GM21619 (cell line): ENCODE measurements at regions not wholly inside any gene's neighbourhood (a gene's known extent, or its start where the extent isn't known, plus 50 kb on each side); places are given as distances from the start of the nearest gene placed in this dataset.
"Not testable (repeated sequence)": the region's sequence is repeated elsewhere in the genome, so short reads cannot be mapped to it uniquely, and the experiment has no call there.

ENCODE experiments used
- ATAC-seq: cut with Tn5 transposase; IDR thresholded peaks from one replicate; pipeline ENCODE4 v1.9.1; 2021; ENCODE audit not compliant: unreplicated experiment

DNA sequence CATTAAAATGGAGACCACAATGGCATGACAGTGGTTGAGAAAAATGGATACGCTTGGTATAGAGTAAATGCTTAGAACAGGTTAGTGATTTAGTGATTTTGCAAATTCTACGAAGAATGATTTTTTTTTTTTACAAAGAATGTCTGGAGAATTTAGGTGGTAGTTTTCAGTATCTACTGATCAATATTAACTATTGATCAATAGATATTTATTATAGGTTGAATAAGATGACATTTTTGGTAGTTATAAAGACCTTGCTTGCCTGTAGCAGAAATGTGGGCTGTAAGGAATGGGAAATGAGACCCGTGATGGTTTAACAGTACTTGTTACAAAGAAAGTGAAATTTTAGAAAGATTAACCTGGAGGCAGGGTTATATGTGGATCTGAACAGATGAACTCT is 137.5 kb downstream of the NR2F2 start:
- no peak for ATAC-seq

DNA sequence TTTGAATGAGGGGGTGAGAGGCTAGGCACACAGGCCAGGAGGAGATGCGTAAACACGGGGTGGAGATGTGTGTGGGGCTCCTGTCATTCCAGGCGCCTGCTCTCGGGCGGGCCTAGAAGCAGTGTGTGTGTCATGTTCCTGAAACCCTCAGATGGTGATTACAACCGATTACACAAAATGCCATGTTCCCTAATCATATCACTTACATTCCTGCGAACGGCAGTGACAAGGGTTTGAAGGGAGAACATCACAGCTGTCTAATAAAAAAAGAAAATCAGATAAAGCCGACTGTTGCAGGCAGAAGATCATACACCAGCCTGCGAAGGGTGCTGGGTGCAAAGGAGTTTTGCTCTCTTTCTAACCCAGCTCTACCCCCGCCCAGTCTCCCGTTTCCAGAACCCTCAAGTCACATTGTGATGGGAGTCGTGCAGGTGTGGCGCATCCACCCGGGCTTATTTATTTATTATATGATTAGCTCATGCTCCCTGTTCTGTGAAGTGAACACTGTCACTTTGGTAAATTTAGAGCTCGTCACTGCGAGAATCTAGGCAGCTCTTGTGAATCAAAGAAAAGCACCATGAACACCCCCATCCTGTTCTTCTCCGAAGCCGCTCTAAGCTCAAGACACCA is 140.3 kb downstream of the NR2F2 start:
- ATAC-seq = no peak

DNA sequence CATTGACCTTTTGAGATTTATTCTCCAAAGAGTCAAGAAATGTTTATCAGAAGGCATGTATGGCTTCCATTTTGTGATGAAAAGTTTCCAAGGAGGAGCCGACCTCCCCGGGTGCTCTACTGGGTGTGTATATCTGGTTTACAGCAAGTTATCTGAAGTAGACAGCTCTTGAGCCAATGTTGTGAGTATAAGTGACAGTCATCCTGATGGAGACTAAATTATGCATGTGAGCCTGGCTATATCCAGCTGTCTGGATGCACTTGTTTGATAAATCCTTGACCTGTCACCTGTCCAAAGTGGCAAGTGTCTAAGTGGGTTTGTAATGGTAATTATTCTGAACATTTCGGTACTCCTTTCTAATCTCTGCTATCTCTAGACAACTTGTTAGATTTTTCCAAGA is 142.2 kb downstream of the NR2F2 start:
- ATAC-seq = no peak

DNA sequence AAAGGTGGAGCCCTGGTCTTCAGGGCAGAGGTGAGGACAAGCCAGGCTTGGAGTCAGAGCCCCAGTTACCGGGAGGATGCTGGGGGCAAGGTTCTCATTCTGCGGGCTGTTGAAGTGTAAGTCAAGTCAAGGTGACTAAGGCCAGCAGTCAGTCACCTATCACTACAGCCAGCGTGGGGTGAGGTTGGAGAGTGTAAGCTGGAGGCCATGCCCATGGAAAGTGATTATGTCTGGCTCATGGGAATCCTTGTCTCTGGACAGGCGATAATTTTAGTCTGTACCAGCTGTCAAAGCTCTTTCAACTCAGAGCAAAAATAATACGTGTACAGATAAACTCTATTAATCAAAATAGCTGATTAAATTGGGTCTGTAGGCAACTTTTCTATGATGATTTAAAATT is 143.1 kb downstream of the NR2F2 start:
- no peak for ATAC-seq

DNA sequence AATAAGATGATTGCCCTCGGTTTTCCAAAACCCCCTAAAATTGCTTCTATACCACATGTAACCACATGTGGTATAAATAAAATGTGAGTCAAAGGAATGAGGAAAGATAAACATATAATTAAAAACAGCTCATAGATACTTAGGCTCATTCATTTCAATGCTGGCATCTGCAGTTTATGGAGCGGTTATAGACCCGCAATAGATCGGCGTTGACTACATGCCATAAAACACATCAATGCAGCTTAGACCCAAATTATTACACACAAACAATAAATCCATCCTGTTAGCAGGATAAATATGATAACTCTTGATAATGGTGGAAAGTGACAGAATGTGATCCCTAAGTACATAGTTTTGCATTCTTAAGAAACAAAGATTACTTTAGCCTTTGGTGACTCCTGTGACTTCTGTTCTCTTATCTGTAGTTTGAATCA is 143.7 kb downstream of the NR2F2 start:
- no peak for ATAC-seq

DNA sequence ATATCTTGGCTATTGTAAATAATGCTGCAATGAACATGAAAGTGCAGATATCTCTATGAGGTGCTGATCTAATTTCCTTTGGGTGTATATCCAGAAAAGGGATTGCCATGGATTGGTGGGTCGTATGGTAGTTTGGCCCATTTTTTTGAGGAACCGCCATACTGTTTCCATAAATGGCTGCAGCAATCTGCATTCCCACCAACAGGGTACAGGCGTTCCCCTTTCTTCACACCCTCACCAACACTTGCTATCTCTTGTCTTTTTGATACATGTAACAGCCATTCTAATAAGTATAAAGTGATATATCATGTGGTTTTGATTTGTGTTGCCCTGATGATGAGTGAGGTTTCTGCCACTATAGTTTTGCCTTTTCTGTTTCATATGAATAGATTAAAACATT is 146.7 kb downstream of the NR2F2 start:
- no peak for ATAC-seq

DNA sequence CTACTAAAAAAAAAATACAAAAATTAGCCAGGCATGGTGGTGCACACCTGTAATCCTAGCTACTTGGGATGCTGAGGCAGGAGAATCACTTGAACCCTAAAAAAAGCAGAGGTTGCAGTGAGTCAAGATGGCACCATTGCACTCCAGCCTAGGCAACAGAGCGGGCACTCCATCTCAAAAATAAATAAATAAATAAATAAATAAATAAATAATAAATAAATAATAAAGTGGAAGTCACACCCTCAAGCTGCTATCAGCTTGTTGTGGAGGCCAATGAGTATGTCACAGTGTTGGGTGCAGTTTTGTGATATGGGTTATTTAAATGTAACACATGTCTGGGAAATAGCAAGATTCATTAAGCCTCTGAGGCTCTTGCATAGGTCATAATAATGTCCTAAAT is 153.9 kb downstream of the NR2F2 start:
- ATAC-seq = not testable (repeated sequence)

DNA sequence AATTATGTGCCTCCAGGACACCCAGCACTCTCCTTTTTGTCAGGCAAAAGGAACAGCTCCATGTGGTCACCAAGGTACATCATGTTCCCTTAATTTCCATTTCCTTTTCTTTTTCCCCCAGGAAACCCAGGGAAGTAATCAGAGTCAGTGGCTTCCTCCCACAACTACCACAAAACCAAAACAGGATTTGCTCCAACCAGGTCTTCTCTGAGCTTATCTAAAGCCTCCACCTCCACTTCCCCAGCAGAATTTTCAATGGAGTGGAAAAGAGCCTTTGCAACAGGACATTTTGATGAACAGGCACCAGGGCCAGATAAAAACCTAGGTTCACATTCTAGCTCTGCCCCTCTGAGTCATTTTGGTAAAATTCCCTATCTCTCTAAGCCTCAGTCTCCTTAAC is 154.3 kb downstream of the NR2F2 start:
- no peak for ATAC-seq

DNA sequence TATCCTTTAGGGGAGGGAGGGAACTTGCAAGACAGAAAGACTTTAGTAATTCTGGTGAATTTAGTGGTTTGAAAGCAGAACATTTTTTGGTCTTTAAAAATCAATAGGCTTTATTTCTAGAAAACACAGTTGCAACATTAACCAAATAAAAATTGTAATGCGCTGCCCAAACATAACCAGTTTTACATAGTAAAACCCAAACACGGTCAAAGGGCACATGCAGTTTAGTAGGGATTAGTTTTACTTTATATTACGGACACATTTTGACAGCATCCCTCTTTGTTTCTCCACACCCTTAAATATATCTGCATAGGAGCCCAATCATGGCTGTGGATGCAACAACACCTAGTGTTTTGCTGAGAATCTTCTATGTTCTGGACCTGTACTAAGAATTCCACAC is 156.7 kb downstream of the NR2F2 start:
- ATAC-seq = no peak

DNA sequence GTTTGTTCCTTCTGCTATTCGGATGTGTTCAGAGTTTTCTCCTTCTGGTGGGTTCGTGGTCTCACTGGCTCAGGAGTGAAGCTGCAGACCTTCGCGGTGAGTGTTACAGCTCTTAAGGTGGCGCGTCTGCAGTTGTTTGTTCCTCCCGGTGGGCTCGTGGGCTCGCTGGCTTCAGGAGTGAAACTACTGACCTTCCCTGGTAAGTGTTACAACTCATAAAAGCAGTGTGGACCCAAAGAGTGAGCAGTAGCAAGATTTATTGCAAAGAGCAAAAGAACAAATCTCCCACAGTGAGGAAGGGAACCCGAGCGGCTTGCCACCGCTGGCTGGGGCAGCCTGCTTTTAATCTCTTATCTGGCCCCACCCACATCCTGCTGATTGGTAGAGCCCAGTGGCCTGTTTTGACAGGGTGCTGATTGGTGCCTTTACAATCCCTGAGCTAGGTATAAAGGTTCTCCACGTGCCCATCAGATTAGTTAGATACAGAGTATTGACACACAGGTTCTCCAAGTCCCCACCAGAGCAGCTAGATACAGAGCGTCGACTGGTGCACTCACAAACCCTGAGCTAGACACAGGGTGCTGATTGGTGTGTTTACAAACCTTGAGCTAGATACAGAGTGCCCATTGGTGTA is 160.7 kb downstream of the NR2F2 start:
- ATAC-seq = not testable (repeated sequence)

DNA sequence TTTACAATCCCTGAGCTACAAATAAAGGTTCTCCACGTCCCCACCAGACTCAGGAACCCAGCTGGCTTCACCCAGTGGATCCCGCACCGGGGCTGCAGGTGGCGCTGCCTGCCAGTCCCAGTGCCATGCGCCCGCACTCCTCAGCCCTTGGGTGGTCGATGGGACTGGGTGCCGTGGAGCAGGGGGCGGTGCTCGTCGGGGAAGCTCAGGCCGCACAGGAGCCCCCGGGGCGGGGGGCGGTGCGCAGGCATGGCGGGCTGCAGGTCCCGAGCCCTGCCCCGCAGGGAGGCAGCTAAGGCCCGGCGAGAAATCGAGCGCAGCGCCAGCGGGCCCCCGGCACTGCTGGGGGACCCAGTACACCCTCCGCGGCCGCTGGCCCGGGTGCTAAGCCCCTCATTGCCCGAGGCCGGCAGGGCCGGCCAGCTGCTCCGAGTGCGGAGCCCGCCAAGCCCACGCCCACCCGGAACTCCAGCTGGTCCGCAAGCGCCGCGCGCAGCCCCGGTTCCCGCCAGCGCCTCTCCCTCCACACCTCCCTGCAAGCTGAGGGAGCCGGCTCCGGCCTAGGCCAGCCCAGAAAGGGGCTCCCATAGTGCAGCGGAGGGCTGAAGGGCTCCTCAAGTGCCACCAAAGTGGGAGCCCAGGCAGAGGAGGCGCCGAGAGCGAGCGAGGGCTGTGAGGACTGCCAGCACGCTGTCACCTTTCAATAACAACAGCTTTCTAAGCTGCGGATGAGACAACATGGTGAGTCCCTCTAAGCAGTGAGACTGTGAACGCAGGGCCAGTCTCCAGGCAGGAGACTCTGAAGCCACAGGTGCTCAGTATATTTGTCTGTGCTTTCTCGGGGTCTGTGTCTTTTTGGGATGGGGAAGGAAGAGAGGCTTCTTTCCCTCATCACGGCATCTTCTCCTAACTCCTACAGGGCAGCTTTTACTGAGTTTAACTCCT is 161.5 kb downstream of the NR2F2 start:
- ATAC-seq = not testable (repeated sequence)

DNA sequence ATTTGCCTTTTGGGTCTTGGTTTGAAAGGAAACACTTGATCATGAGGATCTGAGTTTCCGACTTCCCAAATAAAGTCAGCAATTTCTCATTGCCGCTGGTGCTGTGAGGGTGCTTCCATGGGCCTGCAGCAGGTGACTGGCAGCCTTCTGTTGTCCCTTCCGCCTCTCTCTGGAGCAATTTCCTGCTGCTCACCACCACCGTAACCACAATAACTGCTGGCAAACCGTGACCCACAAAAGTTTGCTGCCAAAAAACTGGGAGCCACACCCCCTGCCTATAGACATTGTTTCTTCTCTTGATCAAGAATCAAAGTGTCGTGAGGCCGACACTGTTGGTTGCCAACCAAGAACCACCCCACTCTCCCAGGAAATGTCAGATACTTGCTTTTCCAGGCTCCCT is 164.0 kb downstream of the NR2F2 start:
- no peak for ATAC-seq

DNA sequence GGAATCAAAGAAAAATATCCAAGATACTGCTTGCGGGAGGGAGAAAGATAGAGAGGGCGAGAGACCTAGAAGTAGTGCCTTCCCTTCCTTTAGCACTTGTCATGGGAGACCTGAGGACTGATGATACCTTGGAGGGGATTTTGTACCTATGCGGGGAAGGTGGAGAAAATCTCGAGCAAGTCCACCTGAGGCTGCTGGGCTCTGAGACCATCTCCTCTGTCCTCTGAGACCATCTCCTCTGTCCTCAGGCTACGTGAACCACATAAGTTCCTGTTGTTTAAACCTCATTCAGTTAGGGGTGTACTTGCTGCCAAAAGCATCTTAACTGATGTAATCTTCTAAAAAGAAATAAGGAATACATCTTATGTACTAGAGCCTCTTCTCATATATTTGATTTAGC is 164.9 kb downstream of the NR2F2 start:
- ATAC-seq = no peak

DNA sequence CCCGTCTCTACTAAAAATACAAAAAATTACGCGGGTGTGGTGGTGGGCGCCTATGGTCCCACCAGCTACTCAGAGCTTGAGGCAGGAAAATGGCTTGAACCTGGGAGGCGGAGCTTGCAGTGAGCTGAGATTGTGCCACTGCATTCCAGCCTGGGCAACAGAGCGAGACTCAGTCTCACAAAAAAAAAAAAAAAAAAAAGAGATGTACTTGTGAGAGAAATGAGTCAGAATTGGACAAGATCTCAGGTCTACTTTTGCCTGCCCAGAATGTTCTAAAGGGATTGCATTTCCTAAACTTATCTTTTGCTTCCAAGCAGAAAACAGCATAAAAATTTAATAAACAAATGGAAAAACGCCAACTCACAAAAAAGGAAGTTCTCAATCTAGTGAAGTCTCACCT is 167.5 kb downstream of the NR2F2 start:
- no peak for ATAC-seq

DNA sequence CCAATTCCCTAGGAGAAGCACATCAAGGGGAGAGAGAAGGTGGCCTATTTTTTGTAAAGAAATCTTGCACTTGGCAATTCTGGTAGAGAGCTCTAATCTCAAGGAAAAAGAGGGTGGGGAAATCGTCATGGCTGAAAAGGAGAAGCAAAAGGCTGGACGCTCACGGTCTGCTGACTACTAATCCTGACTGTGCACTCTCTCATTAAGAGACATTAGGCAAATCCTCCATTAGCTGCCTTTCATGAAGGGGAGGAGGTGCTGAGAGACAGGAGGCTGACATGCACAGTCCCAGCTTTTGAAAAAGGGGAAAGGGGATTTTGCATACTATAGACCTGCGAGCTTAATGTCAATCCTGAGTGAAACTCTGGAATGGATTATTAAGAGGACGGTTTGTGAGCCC is 170.0 kb downstream of the NR2F2 start:
- no peak for ATAC-seq

DNA sequence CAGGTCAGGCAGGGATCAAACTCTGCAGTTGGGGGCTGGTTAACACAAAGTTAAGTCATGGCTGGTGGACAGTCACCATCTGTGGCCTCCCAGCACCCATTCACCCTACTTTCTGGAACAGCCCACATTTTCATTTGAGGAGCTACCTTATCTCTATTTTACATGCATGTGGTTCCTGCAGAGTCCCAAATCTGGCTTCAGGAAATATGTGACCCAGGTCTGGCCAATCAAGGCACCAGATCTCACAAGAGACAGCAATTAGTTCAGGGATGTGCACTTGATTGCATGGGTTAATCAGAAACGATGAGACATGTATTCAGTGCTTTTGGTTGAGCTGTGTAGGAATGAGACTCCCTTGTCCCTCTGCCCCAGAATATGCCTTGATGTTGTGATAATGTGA is 170.9 kb downstream of the NR2F2 start:
- no peak for ATAC-seq

DNA sequence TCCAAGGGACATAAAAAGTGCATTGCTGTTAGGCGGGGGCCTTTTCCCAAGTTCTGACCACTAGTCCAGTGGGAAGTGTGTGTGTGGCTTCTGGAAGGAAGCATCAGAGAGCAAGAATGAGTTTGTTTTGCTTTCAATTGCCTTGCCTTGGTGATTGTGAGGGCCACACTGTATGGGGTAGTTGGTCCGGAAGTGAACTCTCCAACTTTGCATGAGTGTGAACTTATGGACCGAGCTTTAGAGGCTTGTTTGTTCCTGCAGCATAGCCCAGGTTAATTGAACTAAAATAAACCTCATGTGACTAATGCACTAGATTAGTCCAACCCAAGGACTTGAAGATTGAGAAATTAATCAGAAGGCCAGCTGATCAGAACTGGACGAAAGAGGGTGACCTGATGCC is 171.7 kb downstream of the NR2F2 start:
- no peak for ATAC-seq

DNA sequence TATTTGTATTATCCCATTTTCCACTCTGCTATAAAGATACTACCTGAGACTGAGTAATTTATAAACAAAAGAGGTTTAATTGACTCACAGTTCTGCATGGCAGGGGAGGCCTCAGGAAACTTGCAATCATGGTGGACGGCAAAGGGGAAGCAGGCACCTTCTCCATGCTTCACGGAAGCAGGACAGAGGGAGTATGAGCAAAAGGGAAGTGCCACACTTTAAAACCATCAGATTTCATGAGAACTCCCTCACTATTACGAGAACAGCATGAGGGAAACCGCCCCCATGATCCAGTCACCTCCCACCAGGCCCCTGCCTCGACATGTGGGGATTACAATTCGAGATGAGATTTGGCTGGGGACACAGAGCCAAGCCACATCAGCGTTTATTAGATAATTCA is 172.8 kb downstream of the NR2F2 start:
- ATAC-seq = no peak

DNA sequence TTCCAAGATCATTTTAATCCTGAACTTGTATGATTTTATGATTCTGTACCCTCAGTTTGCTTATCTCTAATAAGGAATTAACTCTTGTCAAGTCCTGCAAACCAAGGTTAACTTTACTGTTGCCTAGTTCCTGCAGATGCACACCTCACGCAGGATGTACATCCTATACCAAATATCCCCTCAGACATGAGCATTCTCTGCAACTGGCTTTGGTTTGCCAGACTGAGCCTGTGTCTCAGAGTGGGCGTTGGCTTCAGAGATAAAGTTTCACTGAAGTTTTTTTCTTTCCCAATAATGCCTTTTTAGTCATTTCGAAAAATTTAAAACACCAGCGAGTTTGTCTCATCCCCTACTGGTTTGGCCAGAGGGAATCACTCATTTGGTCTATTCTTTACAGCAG is 173.9 kb downstream of the NR2F2 start:
- ATAC-seq = no peak

DNA sequence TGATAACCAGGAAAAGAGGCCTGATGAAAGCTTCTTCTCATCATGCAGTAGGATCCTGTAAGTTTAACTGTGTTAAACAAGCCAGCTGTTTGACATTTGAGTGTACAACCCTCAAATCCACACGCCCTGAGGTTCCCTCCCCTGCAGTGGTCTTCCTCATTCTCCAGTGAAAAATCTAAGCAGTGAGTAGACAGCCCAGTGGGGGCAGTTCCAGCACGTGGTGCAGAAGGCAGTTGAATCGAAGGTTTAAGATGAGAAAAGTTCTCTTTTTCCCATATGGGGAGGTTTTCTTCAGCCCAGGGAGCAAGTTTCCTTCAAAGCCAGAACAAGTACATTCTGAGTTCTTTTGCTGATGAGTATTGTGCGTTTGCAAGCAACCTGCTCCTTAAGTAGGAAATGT is 174.5 kb downstream of the NR2F2 start:
- no peak for ATAC-seq

DNA sequence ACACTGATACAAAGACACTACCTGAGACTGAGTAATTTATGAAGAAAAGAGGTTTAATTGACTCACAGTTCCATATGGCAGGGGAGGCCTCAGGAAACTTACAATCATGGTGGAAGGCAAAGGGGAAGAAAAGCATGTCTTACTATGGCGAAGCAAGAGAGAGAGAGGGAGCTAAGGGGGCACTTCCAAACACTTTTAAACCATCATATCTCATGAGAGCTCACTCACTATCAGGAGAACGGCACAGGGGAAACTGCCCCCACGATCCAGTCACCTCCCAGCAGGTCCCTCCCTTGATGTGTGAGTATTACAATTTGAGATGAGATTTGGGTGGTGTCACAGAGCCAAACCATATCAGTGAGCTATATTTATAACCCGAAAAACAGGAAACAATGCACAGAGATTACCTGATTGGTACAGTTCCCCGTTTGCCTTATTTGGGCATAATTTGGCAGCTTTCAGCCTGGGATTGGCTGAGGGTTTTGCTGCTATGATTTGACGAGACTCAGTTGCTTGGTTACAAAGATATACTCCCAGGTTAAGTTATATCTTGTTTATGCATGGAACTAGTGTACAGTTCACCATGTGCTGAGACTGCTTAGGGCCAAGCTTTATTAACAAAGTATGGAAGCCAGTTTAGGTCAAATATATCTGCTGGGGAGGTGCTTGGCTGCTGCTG is 184.2 kb downstream of the NR2F2 start:
- no peak for ATAC-seq
